Lower leg skin (tissue), 4 donors: ENCODE measurements at regions not wholly inside any gene's neighbourhood (a gene's known extent, or its start where the extent isn't known, plus 50 kb on each side); places are given as distances from the start of the nearest gene placed in this dataset.
"Not testable (repeated sequence)": the region's sequence is repeated elsewhere in the genome, so short reads cannot be mapped to it uniquely, and the experiment has no call there.

Experiments
- DNase-seq, 2 donors: peaks; one replicate each; pipeline ENCODE4 v3.0.0-alpha.2; 2019; ENCODE audit warnings: low spot score in 2 of 2
- H3K4me3 ChIP-seq: fragments of 200-600 bp; sonication (generic); 2 replicates; pipeline ENCODE4 v1.5.1; 2017; ENCODE audit warnings: mild to moderate bottlenecking, low read depth; ENCODE audit not compliant: poor library complexity, severe bottlenecking
- POLR2A ChIP-seq, 2 donors: fragments of 450-650 bp; IDR thresholded peaks; one replicate each; pipeline ENCODE4 v1.6.1; 2016 to 2017; ENCODE audit warnings: antibody characterized with exemption in 2 of 2, mild to moderate bottlenecking in 1 of 2, moderate library complexity in 1 of 2
- WGBS, 2 donors: methylation state at CpG; one replicate each; pipeline ENCODE4 v1.1.5; 2018; 5-methylcytosine and 5-hydroxymethylcytosine counted together
- intact Hi-C: fragments of 100-400 bp; cut with DNase I; formaldehyde crosslinking; loops from one replicate; pipeline ENCODE4 v1.15.0; 2023; ENCODE audit warnings: low total_unique reads
- TF ChIP-seq, protein P1 (sequence below), 3 donors: fragments of 450-650 bp; IDR thresholded peaks; one replicate each; pipeline ENCODE4 v1.5.1; 2016; ENCODE audit warnings: antibody characterized with exemption in 3 of 3, mild to moderate bottlenecking in 3 of 3, moderate library complexity in 2 of 3

DNA sequence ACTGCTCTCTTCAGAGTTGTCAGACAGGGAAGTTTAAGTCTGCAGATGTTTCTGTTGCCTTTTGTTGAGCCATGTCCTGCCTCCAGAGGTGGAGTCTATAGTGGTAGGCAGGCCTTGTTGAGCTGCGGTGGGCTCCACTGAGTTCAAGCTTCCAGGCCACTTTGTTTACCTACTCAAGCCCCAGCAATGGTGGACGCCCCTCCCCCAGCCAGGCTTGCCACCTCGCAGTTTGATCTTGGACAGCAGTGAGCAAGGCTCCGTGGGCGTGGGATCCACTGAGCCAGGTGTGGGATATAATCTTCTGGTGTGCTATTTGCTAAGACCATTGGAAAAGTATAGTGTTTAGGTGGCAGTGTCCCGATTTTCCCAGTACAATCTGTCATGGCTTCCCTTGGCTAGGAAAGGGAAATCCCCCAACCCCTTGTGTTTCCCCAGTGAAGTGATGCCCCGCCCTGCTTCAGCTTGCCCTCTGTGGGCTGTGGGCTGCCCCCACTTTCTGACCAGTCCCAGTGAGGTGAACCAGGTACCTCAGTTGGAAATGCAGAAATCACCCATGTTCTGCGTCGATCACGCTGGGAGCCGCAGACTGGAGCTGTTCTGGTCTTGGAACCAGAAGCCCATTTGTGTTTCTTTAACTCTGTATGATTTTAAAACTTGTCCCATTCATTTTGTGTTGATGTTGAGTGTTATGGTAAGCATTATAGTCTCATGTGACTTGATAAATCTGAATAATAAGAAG, 89.2 kb upstream of the CALCR start:
- intact Hi-C loops, result no loop called here
- no peak overlapping the region for H3K4me3 ChIP-seq
- TF ChIP-seq, protein P1, sequence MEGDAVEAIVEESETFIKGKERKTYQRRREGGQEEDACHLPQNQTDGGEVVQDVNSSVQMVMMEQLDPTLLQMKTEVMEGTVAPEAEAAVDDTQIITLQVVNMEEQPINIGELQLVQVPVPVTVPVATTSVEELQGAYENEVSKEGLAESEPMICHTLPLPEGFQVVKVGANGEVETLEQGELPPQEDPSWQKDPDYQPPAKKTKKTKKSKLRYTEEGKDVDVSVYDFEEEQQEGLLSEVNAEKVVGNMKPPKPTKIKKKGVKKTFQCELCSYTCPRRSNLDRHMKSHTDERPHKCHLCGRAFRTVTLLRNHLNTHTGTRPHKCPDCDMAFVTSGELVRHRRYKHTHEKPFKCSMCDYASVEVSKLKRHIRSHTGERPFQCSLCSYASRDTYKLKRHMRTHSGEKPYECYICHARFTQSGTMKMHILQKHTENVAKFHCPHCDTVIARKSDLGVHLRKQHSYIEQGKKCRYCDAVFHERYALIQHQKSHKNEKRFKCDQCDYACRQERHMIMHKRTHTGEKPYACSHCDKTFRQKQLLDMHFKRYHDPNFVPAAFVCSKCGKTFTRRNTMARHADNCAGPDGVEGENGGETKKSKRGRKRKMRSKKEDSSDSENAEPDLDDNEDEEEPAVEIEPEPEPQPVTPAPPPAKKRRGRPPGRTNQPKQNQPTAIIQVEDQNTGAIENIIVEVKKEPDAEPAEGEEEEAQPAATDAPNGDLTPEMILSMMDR (IDR thresholded peaks at IDR 0.05), result no peak
- no peak for TF ChIP-seq POLR2A (IDR thresholded peaks at IDR 0.05)
- WGBS, 2 donors, result 87 to 91% methylated on average over 11 of the region's 11 CpGs
- no peak for DNase-seq

- intact Hi-C loops, DNase-seq, H3K4me3 ChIP-seq: not testable (repeated sequence)
- 93 to 95% methylated on average over 3 of the region's 3 CpGs for WGBS, 2 donors
Observed at GRCh38 chr7:93658163-93658562, 83.6 kb upstream of the CALCR start.

DNA sequence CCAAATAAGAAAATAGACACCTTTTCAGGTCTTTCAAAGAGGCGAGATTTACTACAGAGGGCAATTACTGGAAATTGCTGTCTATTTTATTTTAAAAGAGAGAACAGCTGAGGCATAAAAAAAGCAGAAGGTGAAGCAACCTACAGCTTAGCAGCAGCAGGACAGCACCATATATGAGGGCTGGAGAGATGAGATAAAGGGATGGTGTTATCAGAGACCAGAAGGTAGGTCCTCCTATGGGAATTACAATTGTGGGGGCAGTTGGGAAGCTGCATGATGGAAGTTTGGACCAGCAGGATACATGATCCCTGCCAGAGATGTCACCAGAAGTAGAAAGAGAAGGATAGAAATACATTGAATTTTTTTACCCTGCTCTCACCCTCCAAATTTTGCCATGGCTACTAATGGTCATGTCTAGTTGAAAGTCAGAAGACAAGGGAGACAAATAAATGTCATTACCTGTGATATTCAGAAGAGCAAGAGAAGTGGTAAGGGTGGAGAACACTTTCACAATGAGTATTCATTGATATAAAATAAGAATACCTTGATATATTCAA, 77.2 kb upstream of the CALCR start:
- 70 to 72% methylated on average over 1 of the region's 1 CpG for WGBS, 2 donors
- TF ChIP-seq POLR2A (IDR thresholded peaks at IDR 0.05), result no peak
- TF ChIP-seq, protein P1 (IDR thresholded peaks at IDR 0.05), result no peak
- intact Hi-C loops, result no loop called here
- H3K4me3 ChIP-seq, result no peak overlapping the region
- no peak for DNase-seq

DNA sequence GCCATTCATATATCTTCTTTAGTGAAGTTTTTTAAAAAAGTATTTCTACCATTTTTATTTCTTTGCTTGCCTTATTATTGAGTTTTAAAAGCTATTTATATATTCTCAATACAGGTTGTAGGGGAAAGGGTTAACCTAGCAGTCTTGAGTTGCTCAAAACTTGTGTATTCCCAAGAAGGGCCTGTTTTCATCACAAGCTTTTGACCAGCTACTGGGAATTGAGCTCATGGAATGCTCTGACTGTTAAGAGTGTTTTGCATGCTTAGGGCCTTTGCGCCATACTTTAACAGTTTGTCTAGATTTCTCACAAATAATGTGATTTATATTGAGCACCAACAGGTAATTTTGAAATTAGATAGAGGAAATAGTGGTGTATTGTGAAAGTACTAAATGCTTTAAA, 72.0 kb upstream of the CALCR start:
- intact Hi-C loops, result no loop called here
- no peak overlapping the region for H3K4me3 ChIP-seq
- 89 to 98% methylated on average over 1 of the region's 1 CpG for WGBS, 2 donors
- no peak for DNase-seq
- TF ChIP-seq, protein P1 (IDR thresholded peaks at IDR 0.05), result no peak
- no peak for TF ChIP-seq POLR2A (IDR thresholded peaks at IDR 0.05)

- no peak for TF ChIP-seq POLR2A (IDR thresholded peaks at IDR 0.05)
- TF ChIP-seq, protein P1 (IDR thresholded peaks at IDR 0.05), result no peak
- no peak for DNase-seq
- intact Hi-C loops, result no loop called here
- no peak overlapping the region for H3K4me3 ChIP-seq
Observed at GRCh38 chr7:93636276-93636675, 61.8 kb upstream of the CALCR start.

- no peak overlapping the region for H3K4me3 ChIP-seq
- DNase-seq, result no peak
- 79 to 88% methylated on average over 1 of the region's 1 CpG for WGBS, 2 donors
- intact Hi-C loops, result no loop called here
- TF ChIP-seq, protein P1 (IDR thresholded peaks at IDR 0.05), result no peak
- no peak for TF ChIP-seq POLR2A (IDR thresholded peaks at IDR 0.05)
Observed at GRCh38 chr7:93632371-93632770, 57.8 kb upstream of the CALCR start.
